HG02610 (cell line): ENCODE measurements at regions not wholly inside any gene's neighbourhood (a gene's known extent, or its start where the extent isn't known, plus 50 kb on each side); places are given as distances from the start of the nearest gene placed in this dataset.
"Not testable (repeated sequence)": the region's sequence is repeated elsewhere in the genome, so short reads cannot be mapped to it uniquely, and the experiment has no call there.

Experiments used
- ATAC-seq: cut with Tn5 transposase; IDR thresholded peaks from one replicate; pipeline ENCODE4 v1.9.1; 2021; ENCODE audit warnings: mild to moderate bottlenecking, moderate library complexity; ENCODE audit not compliant: unreplicated experiment

GRCh38 chr5:16987776-16988175 lies 51.7 kb upstream of the MYO10 start:
- no peak for ATAC-seq

DNA sequence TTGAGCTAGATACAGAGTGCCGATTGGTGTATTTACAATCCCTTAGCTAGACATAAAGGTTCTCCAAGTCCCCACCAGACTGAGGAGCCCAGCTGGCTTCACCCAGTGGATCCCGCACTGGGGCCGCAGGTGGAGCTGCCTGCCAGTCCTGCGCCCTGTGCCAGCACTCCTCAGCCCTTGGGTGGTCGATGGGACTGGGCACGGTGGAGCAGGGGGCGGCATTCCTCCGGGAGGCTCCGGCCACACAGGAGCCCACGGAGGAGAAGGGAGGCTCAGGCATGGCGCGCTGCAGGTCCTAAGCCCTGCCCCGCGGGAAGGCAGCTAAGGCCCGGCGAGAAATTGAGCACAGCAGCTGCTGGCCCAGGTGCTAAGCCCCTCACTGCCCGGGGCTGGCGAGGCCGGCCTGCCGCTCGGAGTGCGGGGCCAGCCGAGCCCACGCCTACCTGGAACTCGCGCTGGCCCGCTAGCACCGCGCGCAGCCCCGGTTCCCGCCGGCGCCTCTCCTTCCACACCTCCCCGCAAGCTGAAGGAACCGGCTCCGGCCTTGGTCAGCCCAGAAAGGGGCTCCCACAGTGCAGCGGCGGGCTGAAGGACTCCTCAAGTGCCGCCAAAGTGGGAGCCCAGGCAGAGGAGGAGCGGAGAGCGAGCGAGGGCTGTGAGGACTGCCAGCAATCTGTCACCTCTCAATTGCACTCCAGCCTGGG lies 54.9 kb upstream of the MYO10 start:
- not testable (repeated sequence) for ATAC-seq

DNA sequence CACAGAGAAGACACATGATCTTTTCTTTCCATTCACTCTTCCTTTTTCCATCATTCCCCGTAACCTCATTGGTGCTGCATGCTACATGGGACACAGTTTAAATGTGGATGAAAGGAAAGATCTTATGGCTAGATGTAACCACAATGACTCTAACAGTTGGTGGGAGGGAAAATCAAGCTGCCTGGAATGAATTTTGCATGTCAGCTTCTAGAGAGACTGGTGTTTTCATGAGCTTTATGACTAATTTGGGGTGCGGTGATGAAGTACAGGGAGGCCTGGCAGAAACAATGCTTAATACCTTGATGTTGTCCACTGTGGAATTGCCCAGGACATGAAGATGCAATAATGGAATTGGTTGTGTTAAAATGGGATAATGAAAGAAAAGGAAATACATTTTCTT lies 55.9 kb upstream of the MYO10 start:
- no peak for ATAC-seq

GRCh38 chr5:16992444-16992843 lies 56.4 kb upstream of the MYO10 start:
- ATAC-seq = no peak

DNA sequence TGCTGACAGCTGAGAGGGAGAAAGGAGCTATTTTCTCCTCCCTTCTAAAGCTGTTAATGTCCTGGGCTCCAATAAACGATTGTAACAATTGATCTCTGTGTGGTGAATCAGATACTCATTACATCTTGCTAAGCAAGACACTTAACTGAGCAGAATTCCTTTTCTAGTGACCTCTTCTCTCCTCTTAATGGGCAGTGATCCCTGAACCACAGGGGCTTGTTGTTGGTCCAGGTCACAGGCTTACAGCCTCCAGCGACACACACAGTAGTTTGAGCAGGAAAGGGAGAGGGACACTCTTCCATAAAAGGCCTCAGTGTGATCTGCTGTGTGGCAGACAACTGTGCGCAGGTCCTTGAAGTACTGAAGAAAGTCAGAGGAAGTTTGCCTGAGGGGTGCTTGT lies 58.5 kb upstream of the MYO10 start:
- no peak for ATAC-seq

DNA sequence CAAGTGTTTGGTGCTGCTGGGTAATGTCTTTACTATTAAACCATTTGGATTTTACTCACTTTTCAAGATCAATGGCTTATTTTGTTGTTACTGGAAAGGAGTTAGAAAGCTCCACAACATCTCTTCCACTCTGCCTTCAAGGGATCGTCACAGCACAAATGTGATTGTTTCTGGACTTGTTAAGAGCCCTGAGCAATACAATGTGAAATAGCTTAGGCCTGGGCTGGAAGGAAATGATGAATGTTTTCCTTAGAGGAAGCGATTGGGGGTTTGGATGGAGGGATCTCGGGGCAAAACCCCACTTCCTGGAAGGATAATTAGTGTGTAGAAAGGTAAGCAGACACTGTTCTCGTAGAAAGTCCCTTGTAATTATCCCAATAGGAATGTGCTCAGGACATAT lies 59.3 kb upstream of the MYO10 start:
- ATAC-seq = no peak

GRCh38 chr5:17000291-17000939 lies 64.3 kb upstream of the MYO10 start:
- ATAC-seq = no peak

GRCh38 chr5:17001428-17001827 lies 65.3 kb upstream of the MYO10 start:
- ATAC-seq = no peak

- ATAC-seq = no peak
Observed at GRCh38 chr5:17004441-17005106, 68.5 kb upstream of the MYO10 start.

GRCh38 chr5:17005107-17005828 lies 69.2 kb upstream of the MYO10 start:
- ATAC-seq = no peak

- no peak for ATAC-seq
Observed at GRCh38 chr5:17012289-17012688, 76.2 kb upstream of the MYO10 start.

DNA sequence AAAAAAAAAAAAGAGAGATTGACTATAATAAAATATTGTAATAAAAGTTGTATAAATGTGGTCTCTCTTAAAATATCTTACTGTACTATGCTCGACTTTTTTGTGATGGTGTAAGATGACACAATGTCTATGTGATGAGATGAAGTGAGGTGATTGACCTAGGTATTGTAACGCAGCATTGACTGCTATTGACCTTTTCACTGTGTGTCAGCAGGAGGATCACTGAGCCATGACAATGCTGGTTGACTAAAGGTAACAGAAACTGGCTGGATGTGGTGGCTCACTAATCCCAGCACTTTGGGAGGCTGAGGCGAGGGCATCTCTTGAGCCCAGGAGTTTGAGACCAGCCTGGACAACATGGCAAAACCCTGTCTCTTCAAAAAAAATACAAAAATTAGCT lies 78.6 kb upstream of the MYO10 start:
- ATAC-seq = no peak

DNA sequence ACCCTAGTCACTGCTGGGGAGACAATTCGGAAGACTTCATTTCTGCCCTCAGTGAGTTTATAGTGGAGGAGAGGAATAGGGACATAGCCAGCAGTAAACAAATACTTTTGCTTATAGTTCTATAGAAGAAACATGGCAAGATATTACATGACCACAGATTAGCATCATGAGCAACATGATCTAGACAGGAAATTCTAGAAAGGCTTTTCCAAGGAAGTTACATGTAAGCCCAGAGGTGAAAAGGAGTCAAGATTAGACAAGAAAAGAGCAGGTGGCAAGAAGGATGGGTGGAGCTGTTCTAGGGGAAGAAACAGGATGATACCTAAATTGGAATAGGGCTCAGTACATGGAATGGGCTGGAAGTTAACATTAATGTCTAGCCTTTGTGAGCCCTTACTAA lies 82.8 kb upstream of the MYO10 start:
- no peak for ATAC-seq

DNA sequence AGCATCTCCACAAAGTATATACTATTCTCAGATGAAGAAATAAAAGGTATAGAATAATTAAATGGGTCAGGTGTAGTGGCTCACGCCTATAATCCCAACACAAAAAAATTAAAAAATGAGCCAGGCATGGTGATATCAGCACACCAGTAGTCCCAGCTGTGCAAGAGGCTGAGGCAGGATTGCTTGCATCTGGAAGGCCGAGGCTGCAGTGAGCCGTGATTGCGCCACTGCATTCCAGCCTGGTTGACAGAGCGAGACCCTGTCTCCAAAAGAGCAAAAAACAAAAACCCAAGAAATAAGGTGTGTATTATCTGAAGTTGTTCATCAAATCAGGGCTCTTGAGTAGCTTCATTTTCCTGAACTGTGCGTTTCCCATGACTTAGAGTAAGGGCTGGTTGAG lies 83.2 kb upstream of the MYO10 start:
- ATAC-seq = no peak

DNA sequence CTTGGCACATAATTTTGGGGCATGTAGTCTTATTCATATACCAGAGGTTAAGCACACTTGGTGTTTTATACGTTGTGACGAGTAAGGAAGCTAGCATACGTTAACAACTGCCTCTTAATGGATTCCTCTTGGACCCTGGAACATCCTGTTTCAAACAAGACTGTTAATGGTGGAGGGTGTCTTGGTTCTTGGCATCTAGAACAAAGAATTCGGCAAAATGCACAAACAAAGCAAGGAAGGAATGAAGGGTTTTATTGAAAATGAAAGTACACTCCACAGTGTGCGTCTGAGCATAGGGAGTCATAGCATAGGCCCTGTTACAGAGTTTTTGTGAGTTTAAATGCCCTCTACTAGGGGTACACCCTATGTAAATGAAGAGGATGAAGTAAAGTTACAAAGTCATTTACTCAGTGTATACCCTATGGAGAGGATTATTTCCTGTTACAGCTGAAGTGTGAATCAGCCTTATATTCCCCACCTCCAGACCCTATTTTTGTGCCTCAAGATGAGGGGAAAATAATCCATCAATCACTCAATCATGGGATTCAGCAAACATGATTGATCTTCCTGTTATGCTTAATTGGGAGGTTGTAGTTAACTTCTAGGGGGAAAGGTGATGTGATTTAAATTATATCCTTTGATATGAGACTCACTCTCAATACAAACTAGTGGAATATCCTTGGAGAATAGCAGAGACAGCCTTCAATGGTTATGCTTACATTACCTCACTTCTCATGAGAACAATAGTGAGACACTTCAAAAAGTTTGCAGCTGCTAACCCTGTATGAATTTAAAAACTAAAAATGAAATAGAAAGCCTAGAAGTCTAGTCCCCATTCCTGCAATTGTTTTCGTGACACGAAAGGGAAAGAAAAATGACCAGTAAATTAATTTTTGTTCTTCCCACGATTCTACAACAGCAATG lies 84.9 kb upstream of the MYO10 start:
- ATAC-seq = no peak

GRCh38 chr5:17021602-17021932 lies 85.5 kb upstream of the MYO10 start:
- ATAC-seq = no peak

DNA sequence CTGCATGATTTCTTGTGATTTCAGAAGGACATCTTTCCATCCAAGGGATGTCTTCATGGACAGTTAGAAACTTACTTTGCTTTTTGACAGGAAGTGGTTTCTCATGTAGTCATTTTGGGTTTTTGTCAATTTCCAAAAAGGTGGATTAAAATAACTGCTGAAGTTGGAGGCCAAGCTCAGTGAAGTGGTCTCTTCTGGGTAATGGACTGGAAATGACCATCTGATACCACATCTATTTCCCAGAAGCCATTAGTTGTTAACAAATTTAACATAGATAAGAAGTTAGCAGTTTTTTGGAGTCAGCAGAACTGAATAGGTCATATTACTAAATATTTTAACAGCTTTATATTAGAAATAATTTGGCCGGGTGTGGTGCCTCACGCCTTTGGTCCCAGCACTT lies 86.2 kb upstream of the MYO10 start:
- ATAC-seq = no peak

- ATAC-seq = no peak
Observed at GRCh38 chr5:17024686-17025180, 88.6 kb upstream of the MYO10 start.

DNA sequence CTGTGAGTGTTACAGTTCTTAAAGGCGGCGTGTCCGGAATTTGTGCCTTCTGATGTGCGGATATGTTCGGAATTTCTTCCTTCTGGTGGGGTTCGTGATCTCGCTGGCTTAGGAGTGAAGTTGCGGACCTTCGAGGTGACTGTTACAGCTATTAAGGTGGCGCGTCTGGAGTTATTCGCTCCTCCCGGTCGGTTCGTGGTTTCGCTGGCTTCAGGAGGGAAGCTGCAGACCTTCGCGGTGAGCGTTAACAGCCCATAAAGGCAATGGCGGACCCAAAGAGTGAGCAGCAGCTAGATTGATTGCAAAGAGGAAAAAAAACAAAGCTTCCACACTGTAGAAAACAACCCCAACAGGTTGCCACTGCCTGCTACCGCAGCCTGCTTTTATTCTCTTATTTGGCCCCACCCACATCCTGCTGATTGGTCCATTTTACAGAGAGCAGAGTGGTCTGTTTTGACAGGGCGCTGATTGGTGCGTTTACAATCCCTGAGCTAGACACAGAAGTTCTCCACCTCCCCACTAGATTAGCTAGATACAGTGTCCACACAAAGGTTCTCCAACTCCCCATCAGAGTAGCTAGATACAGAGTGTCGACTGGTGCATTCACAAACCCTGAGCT lies 95.7 kb upstream of the MYO10 start:
- ATAC-seq = not testable (repeated sequence)
